Motor neuron (in vitro differentiated cells): ENCODE measurements at regions not wholly inside any gene's neighbourhood (a gene's known extent, or its start where the extent isn't known, plus 50 kb on each side); places are given as distances from the start of the nearest gene placed in this dataset.
"Not testable (repeated sequence)": the region's sequence is repeated elsewhere in the genome, so short reads cannot be mapped to it uniquely, and the experiment has no call there.

Source experiments
- ATAC-seq, 8 experiments: fragments of 200-7000 bp; cut with Tn5 transposase; replicated peaks in 6 of 8; 2 replicates each; pipeline ENCODE4 v1.8.0; 2021; ENCODE audit warnings: mild to moderate bottlenecking in 8 of 8, moderate library complexity in 8 of 8
- H3K27ac ChIP-seq, 2 donors: fragments of 250-450 bp; sonication (Bioruptor Pico); 2 replicates each; pipeline ENCODE4 v1.9.0; 2021; ENCODE audit warnings: antibody characterized with exemption in 2 of 2, mild to moderate bottlenecking in 2 of 2, moderate library complexity in 1 of 2
- H3K4me1 ChIP-seq, 2 donors: fragments of 250-450 bp; sonication (Bioruptor Pico); replicated peaks in 1 of 2; 2 replicates each; pipeline ENCODE4 v1.6.1; 2021; ENCODE audit warnings: antibody characterized with exemption in 2 of 2, mild to moderate bottlenecking in 2 of 2, moderate library complexity in 1 of 2
- H3K4me3 ChIP-seq, 5 donors: fragments of 250-450 bp; sonication (Bioruptor Pico); 2 replicates each; pipeline ENCODE4 v1.9.0; 2021; ENCODE audit warnings: antibody characterized with exemption in 5 of 5, mild to moderate bottlenecking in 5 of 5, moderate library complexity in 4 of 5
- WGBS, 10 experiments: fragments of 450-650 bp; shearing (Covaris generic); methylation state at CpG; one replicate each; pipeline ENCODE4 v1.0.0; 2022; 5-methylcytosine and 5-hydroxymethylcytosine counted together
- in situ Hi-C, 9 experiments: fragments of 400-800 bp; cut with MboI; loops; one replicate each; pipeline ENCODE4 v1.15.0; 2021; ENCODE audit warnings: low sequenced_read_pairs in 9 of 9, low pct_unique_long_range_greater_than_20kb in 2 of 9; ENCODE audit not compliant: unreplicated experiment in 9 of 9

GRCh38 chr2:175690113-175690837 is 311.8 kb downstream of the LNPK start:
- in situ Hi-C loops = loop anchor here in 4 of 9 experiments (25.0 kb wide), 4 partner anchors 303 to 397 kb away; partner anchors contain the start of genes EVX2 (in 2 of the 4), HOXD12 (in 2 of the 4) and HOXD13 (in 2 of the 4)
- Histone ChIP-seq H3K4me3 (no peak overlapping the region), H3K4me1 (peaks cover 0 to 27% of the 10 kb centered on the region in 2 donors), H3K27ac (no peak overlapping the region)
- ATAC-seq = peak in 6 of 8 experiments; percentile 45 to 96 (median 74)
- 0 to 22% (median 17%) methylated on average over 2 to 4 of the region's 4 CpGs; no CpG with 5 or more reads in 1 of the 10 experiments for WGBS, 10 experiments

- in situ Hi-C loops = loop anchor here in 5 of 9 experiments (10.0 to 25.0 kb wide), 5 partner anchors 301 to 399 kb away; partner anchors contain the start of genes EVX2 (in 3 of the 5), HOXD12 (in 2 of the 5) and HOXD13 (in 2 of the 5)
- WGBS, 10 experiments = 46 to 87% (median 80%) methylated on average over 1 to 4 of the region's 4 CpGs; no CpG with 5 or more reads in 1 of the 10 experiments
Observed at GRCh38 chr2:175688243-175688642, 313.8 kb downstream of the LNPK start.

GRCh38 chr2:175687465-175687864 is 314.6 kb downstream of the LNPK start:
- ATAC-seq = peak in 4 of 8 experiments; percentile 10 to 62 (median 50)
- peaks cover 0 to 27% of the 10 kb centered on the region in 2 donors for H3K4me1 ChIP-seq
- WGBS, 10 experiments = 8 to 68% (median 45%) methylated on average over 1 to 6 of the region's 6 CpGs; no CpG with 5 or more reads in 4 of the 10 experiments
- in situ Hi-C loops = loop anchor here in 5 of 9 experiments (10.0 to 25.0 kb wide), 5 partner anchors 300 to 400 kb away; partner anchors contain the start of genes EVX2 (in 3 of the 5), HOXD12 (in 2 of the 5) and HOXD13 (in 2 of the 5)
- no peak overlapping the region for H3K4me3 ChIP-seq
- no peak overlapping the region for H3K27ac ChIP-seq

More at GRCh38 chr2:175688243-175688642, 313.8 kb downstream of the LNPK start:
- no peak overlapping the region for H3K27ac ChIP-seq
- H3K4me3 ChIP-seq = no peak overlapping the region
- ATAC-seq = peak in 2 of 8 experiments; percentile 14 to 42
- H3K4me1 ChIP-seq = peaks cover 0 to 27% of the 10 kb centered on the region in 2 donors

- peaks cover 0 to 27% of the 10 kb centered on the region in 2 donors for H3K4me1 ChIP-seq
- ATAC-seq = no peak
- 39 to 100% (median 68%) methylated on average over 1 to 6 of the region's 7 CpGs; no CpG with 5 or more reads in 1 of the 10 experiments for WGBS, 10 experiments
- no peak overlapping the region for H3K4me3 ChIP-seq
- H3K27ac ChIP-seq = no peak overlapping the region
- in situ Hi-C loops = loop anchor here in 5 of 9 experiments (10.0 to 25.0 kb wide), 5 partner anchors 299 to 401 kb away; partner anchors contain the start of genes EVX2 (in 3 of the 5), HOXD12 (in 2 of the 5) and HOXD13 (in 2 of the 5)
Observed at GRCh38 chr2:175686002-175686401, 316.1 kb downstream of the LNPK start.

GRCh38 chr2:175684466-175684865 is 317.6 kb downstream of the LNPK start:
- peaks cover 0 to 23% of the 10 kb centered on the region in 2 donors for H3K4me1 ChIP-seq
- in situ Hi-C loops = loop anchor here in 5 of 9 experiments (10.0 to 25.0 kb wide), 5 partner anchors 297 to 403 kb away; partner anchors contain the start of genes EVX2 (in 3 of the 5), HOXD12 (in 2 of the 5) and HOXD13 (in 2 of the 5)
- no peak overlapping the region for H3K27ac ChIP-seq
- no peak overlapping the region for H3K4me3 ChIP-seq
- ATAC-seq = no peak
- 22 to 95% (median 60%) methylated on average over 1 to 4 of the region's 4 CpGs; no CpG with 5 or more reads in 3 of the 10 experiments for WGBS, 10 experiments

GRCh38 chr2:175679728-175680127 is 322.3 kb downstream of the LNPK start:
- no peak overlapping the region for H3K4me3 ChIP-seq
- no peak for ATAC-seq
- H3K4me1 ChIP-seq = no peaks in the 10 kb centered on the region
- in situ Hi-C loops = loop anchor here in 5 of 9 experiments (10.0 to 25.0 kb wide), 6 partner anchors 292 to 408 kb away; partner anchors contain the start of genes EVX2 (in 3 of the 5), HOXD12 (in 2 of the 5) and HOXD13 (in 2 of the 5)
- 0 to 70% (median 46%) methylated on average over 1 to 2 of the region's 2 CpGs; no CpG with 5 or more reads in 3 of the 10 experiments for WGBS, 10 experiments
- no peak overlapping the region for H3K27ac ChIP-seq

- Histone ChIP-seq H3K27ac (no peak overlapping the region), H3K4me3 (no peak overlapping the region), H3K4me1 (no peaks in the 10 kb centered on the region)
- no peak for ATAC-seq
- in situ Hi-C loops = loop anchor here in 5 of 9 experiments (10.0 to 25.0 kb wide), 5 partner anchors 292 to 408 kb away; partner anchors contain the start of genes EVX2 (in 2 of the 5), HOXD12 (in 2 of the 5) and HOXD13 (in 2 of the 5)
- 0 to 93% (median 59%) methylated on average over 2 to 4 of the region's 4 CpGs for WGBS, 10 experiments
Observed at GRCh38 chr2:175679231-175679630, 322.8 kb downstream of the LNPK start.

- H3K4me3 ChIP-seq = no peak overlapping the region
- no peak overlapping the region for H3K27ac ChIP-seq
- in situ Hi-C loops = loop anchor here in 5 of 9 experiments (10.0 to 25.0 kb wide), 5 partner anchors 291 to 409 kb away; partner anchors contain the start of genes EVX2 (in 2 of the 5), HOXD12 (in 2 of the 5) and HOXD13 (in 2 of the 5)
- H3K4me1 ChIP-seq = no peaks in the 10 kb centered on the region
- ATAC-seq = peak in 5 of 8 experiments; percentile 27 to 84 (median 50)
- 29 to 100% (median 83%) methylated on average over 1 to 2 of the region's 2 CpGs; no CpG with 5 or more reads in 1 of the 10 experiments for WGBS, 10 experiments
Observed at GRCh38 chr2:175677880-175678279, 324.2 kb downstream of the LNPK start.

GRCh38 chr2:175676813-175677212 is 325.3 kb downstream of the LNPK start:
- Histone ChIP-seq H3K4me3 (no peak overlapping the region), H3K4me1 (no peaks in the 10 kb centered on the region), H3K27ac (no peak overlapping the region)
- in situ Hi-C loops = loop anchor here in 5 of 9 experiments (10.0 to 25.0 kb wide), 5 partner anchors 290 to 410 kb away; partner anchors contain the start of genes EVX2 (in 2 of the 5), HOXD12 (in 2 of the 5) and HOXD13 (in 2 of the 5)
- ATAC-seq = no peak
- WGBS, 10 experiments = 0 to 100% (median 47%) methylated on average over 1 to 3 of the region's 3 CpGs

GRCh38 chr2:175668804-175669203 is 333.3 kb downstream of the LNPK start:
- H3K4me1 ChIP-seq, ATAC-seq, H3K4me3 ChIP-seq, H3K27ac ChIP-seq, in situ Hi-C loops: not testable (repeated sequence)
- WGBS, 10 experiments = 30 to 100% (median 89%) methylated on average over 1 to 7 of the region's 7 CpGs; no CpG with 5 or more reads in 5 of the 10 experiments

- Histone ChIP-seq H3K27ac (no peak overlapping the region), H3K4me1 (no peaks in the 10 kb centered on the region), H3K4me3 (no peak overlapping the region)
- 0 to 100% (median 53%) methylated on average over 1 of the region's 1 CpG; no CpG with 5 or more reads in 2 of the 10 experiments for WGBS, 10 experiments
- ATAC-seq = no peak
- in situ Hi-C loops = no loop called here
Observed at GRCh38 chr2:175662335-175662734, 339.7 kb downstream of the LNPK start.

GRCh38 chr2:175648577-175649063 is 353.4 kb downstream of the LNPK start:
- H3K4me1 ChIP-seq = no peaks in the 10 kb centered on the region
- no peak for ATAC-seq
- in situ Hi-C loops = no loop called here
- 0 to 100% (median 7%) methylated on average over 1 of the region's 1 CpG; no CpG with 5 or more reads in 2 of the 10 experiments for WGBS, 10 experiments
- H3K27ac ChIP-seq = no peak overlapping the region
- H3K4me3 ChIP-seq = no peak overlapping the region
